GM23248 (cell line): ENCODE measurements at regions not wholly inside any gene's neighbourhood (a gene's known extent, or its start where the extent isn't known, plus 50 kb on each side); places are given as distances from the start of the nearest gene placed in this dataset.

Experiments
- DNase-seq: peaks from one replicate; pipeline ENCODE4 v3.0.0-alpha.2; 2015
- H2AFZ ChIP-seq: fragments of 200-600 bp; sonication (generic); 2 replicates; pipeline ENCODE4 v1.6.1; 2016; ENCODE audit warnings: antibody characterized with exemption
- H3F3A ChIP-seq: fragments of 200-600 bp; sonication (generic); 2 replicates; pipeline ENCODE4 v1.6.1; 2016; ENCODE audit warnings: mild to moderate bottlenecking, antibody characterized with exemption, mixed run types; ENCODE audit not compliant: insufficient read depth
- H3K27ac ChIP-seq: fragments of 200-600 bp; sonication (generic); 2 replicates; pipeline ENCODE4 v1.5.1; 2016; ENCODE audit warnings: mild to moderate bottlenecking
- H3K27me3 ChIP-seq: fragments of 200-600 bp; sonication (generic); replicated peaks from 2 replicates; pipeline ENCODE4 v1.6.1; 2016; ENCODE audit warnings: mild to moderate bottlenecking; ENCODE audit not compliant: insufficient read depth
- H3K36me3 ChIP-seq: fragments of 200-600 bp; sonication (generic); 2 replicates; pipeline ENCODE4 v1.6.1; 2016; ENCODE audit warnings: low read depth, mild to moderate bottlenecking
- H3K4me1 ChIP-seq: fragments of 200-600 bp; sonication (generic); 2 replicates; pipeline ENCODE4 v1.6.1; 2016; ENCODE audit warnings: mild to moderate bottlenecking; ENCODE audit not compliant: insufficient read depth
- H3K4me2 ChIP-seq: fragments of 200-600 bp; sonication (generic); one replicate; pipeline ENCODE4 v1.6.1; 2016; ENCODE audit warnings: mild to moderate bottlenecking; ENCODE audit not compliant: unreplicated experiment
- H3K4me3 ChIP-seq: fragments of 200-600 bp; sonication (generic); 2 replicates; pipeline ENCODE4 v1.5.1; 2016; ENCODE audit warnings: mild to moderate bottlenecking
- H3K79me2 ChIP-seq: fragments of 200-600 bp; sonication (generic); 2 replicates; pipeline ENCODE4 v1.6.1; 2016; ENCODE audit warnings: mild to moderate bottlenecking; ENCODE audit not compliant: insufficient read depth
- H3K9ac ChIP-seq: fragments of 200-600 bp; sonication (generic); 2 replicates; pipeline ENCODE4 v1.6.1; 2016; ENCODE audit warnings: mild to moderate bottlenecking
- H3K9me2 ChIP-seq: fragments of 200-600 bp; sonication (generic); 2 replicates; pipeline ENCODE4 v1.6.1; 2016; ENCODE audit warnings: mixed run types, mild to moderate bottlenecking, moderate library complexity; ENCODE audit not compliant: insufficient read depth
- H3K9me3 ChIP-seq: fragments of 200-600 bp; sonication (generic); one replicate; pipeline ENCODE4 v1.6.1; 2017; ENCODE audit warnings: low read depth
- H4K20me1 ChIP-seq: fragments of 200-600 bp; sonication (generic); 2 replicates; pipeline ENCODE4 v1.6.0; 2016; ENCODE audit not compliant: insufficient read depth
- EZH2 ChIP-seq: fragments of 200-600 bp; sonication (generic); IDR thresholded peaks from 2 replicates; pipeline ENCODE4 v1.6.1; 2018; ENCODE audit warnings: antibody characterized with exemption, mild to moderate bottlenecking; ENCODE audit not compliant: insufficient read depth, poor library complexity, severe bottlenecking
- EZH2phosphoT487 ChIP-seq: fragments of 200-600 bp; sonication (generic); IDR thresholded peaks from 2 replicates; pipeline ENCODE4 v1.6.1; 2018; ENCODE audit warnings: antibody characterized with exemption, moderate library complexity, mild to moderate bottlenecking, low read depth; ENCODE audit not compliant: insufficient read depth
- WGBS, 2 experiments: methylation state at CpG; one replicate each; pipeline ENCODE4 v1.1.6; 2015 to 2017; ENCODE audit warnings: low lambda C conversion rate in 2 of 2, low coverage in 1 of 2; ENCODE audit errors: missing lambda C conversion rate in 2 of 2; 5-methylcytosine and 5-hydroxymethylcytosine counted together
- in situ Hi-C: fragments of 300-500 bp; cut with MboI; formaldehyde crosslinking; loops from 2 replicates; pipeline ENCODE4 v1.15.0; 2020

- no peaks in the 10 kb centered on the region for H3K79me2 ChIP-seq
- H3K9me3 ChIP-seq, result no peaks in the 10 kb centered on the region
- H3K4me2 ChIP-seq, result no peak overlapping the region
- no peaks in the 10 kb centered on the region for H3K27me3 ChIP-seq
- no peak for TF ChIP-seq EZH2phosphoT487
- no peak for DNase-seq
- H3K4me3 ChIP-seq, result no peak overlapping the region
- 0 to 4% methylated on average over 2 of the region's 2 CpGs for WGBS, 2 experiments
- no peaks in the 10 kb centered on the region for H3F3A ChIP-seq
- H3K4me1 ChIP-seq, result no peaks in the 10 kb centered on the region
- H3K36me3 ChIP-seq, result no peaks in the 10 kb centered on the region
- no peaks in the 10 kb centered on the region for H3K9me2 ChIP-seq
- H2AFZ ChIP-seq, result no peak overlapping the region
- in situ Hi-C loops, result no loop called here
- H4K20me1 ChIP-seq, result no peaks in the 10 kb centered on the region
- H3K27ac ChIP-seq, result no peak overlapping the region
- H3K9ac ChIP-seq, result no peak overlapping the region
Measured at GRCh38 chrX:80246271-80246670, 174.0 kb upstream of the TENT5D start.

GRCh38 chrX:80266287-80266686, 154.0 kb upstream of the TENT5D start:
- no peaks in the 10 kb centered on the region for H3K27me3 ChIP-seq
- TF ChIP-seq EZH2phosphoT487 (no peak), EZH2 (no peak)

GRCh38 chrX:80266979-80267378, 153.3 kb upstream of the TENT5D start:
- no peaks in the 10 kb centered on the region for H3K4me1 ChIP-seq
- no peaks in the 10 kb centered on the region for H3K27me3 ChIP-seq
- no peak overlapping the region for H3K4me3 ChIP-seq
- H3K36me3 ChIP-seq, result no peaks in the 10 kb centered on the region
- no peak overlapping the region for H3K4me2 ChIP-seq
- no peak overlapping the region for H3K9ac ChIP-seq
- TF ChIP-seq EZH2phosphoT487, result no peak
- TF ChIP-seq EZH2, result no peak
- H3K27ac ChIP-seq, result no peak overlapping the region
- H2AFZ ChIP-seq, result no peak overlapping the region
- no peaks in the 10 kb centered on the region for H3K79me2 ChIP-seq
- H3K9me2 ChIP-seq, result no peaks in the 10 kb centered on the region
- H3F3A ChIP-seq, result no peaks in the 10 kb centered on the region
- no peaks in the 10 kb centered on the region for H3K9me3 ChIP-seq
- DNase-seq, result no peak
- H4K20me1 ChIP-seq, result no peaks in the 10 kb centered on the region
- in situ Hi-C loops, result no loop called here

More at GRCh38 chrX:80266287-80266686, 154.0 kb upstream of the TENT5D start:
- in situ Hi-C loops, result no loop called here
- no peak for DNase-seq
- Histone ChIP-seq H3K4me1 (no peaks in the 10 kb centered on the region), H3F3A (no peaks in the 10 kb centered on the region), H3K36me3 (no peaks in the 10 kb centered on the region), H3K4me2 (no peak overlapping the region), H3K79me2 (no peaks in the 10 kb centered on the region), H3K27ac (no peak overlapping the region), H4K20me1 (no peaks in the 10 kb centered on the region), H2AFZ (no peak overlapping the region), H3K9ac (no peak overlapping the region), H3K9me2 (no peaks in the 10 kb centered on the region), H3K9me3 (no peaks in the 10 kb centered on the region), H3K4me3 (no peak overlapping the region)
- WGBS, 2 experiments, result 12 to 21% methylated on average over 4 of the region's 4 CpGs

GRCh38 chrX:80267790-80268189, 152.5 kb upstream of the TENT5D start:
- H3K9me2 ChIP-seq, result no peaks in the 10 kb centered on the region
- in situ Hi-C loops, result no loop called here
- no peaks in the 10 kb centered on the region for H3K27me3 ChIP-seq
- no peaks in the 10 kb centered on the region for H3K4me1 ChIP-seq
- no peak overlapping the region for H3K4me2 ChIP-seq
- no peak overlapping the region for H2AFZ ChIP-seq
- H3K36me3 ChIP-seq, result no peaks in the 10 kb centered on the region
- no peak overlapping the region for H3K4me3 ChIP-seq
- no peak for DNase-seq
- no peaks in the 10 kb centered on the region for H4K20me1 ChIP-seq
- H3K27ac ChIP-seq, result no peak overlapping the region
- no peaks in the 10 kb centered on the region for H3K9me3 ChIP-seq
- H3K79me2 ChIP-seq, result no peaks in the 10 kb centered on the region
- TF ChIP-seq EZH2 (no peak), EZH2phosphoT487 (no peak)
- 8 to 10% methylated on average over 1 of the region's 1 CpG for WGBS, 2 experiments
- H3K9ac ChIP-seq, result no peak overlapping the region
- H3F3A ChIP-seq, result no peaks in the 10 kb centered on the region

- no peak overlapping the region for H3K27ac ChIP-seq
- no peaks in the 10 kb centered on the region for H3K9me2 ChIP-seq
- no peaks in the 10 kb centered on the region for H3K36me3 ChIP-seq
- H3K4me1 ChIP-seq, result no peaks in the 10 kb centered on the region
- H3K9me3 ChIP-seq, result no peaks in the 10 kb centered on the region
- no peak overlapping the region for H3K4me3 ChIP-seq
- no peaks in the 10 kb centered on the region for H4K20me1 ChIP-seq
- H3F3A ChIP-seq, result no peaks in the 10 kb centered on the region
- TF ChIP-seq EZH2 (no peak), EZH2phosphoT487 (no peak)
- peak; percentile 0 for DNase-seq
- H2AFZ ChIP-seq, result no peak overlapping the region
- no peaks in the 10 kb centered on the region for H3K79me2 ChIP-seq
- no peak overlapping the region for H3K9ac ChIP-seq
- H3K4me2 ChIP-seq, result no peak overlapping the region
- no peaks in the 10 kb centered on the region for H3K27me3 ChIP-seq
- in situ Hi-C loops, result loop anchor here (25.0 kb wide), 1 partner anchor 305 kb away; no protein-coding TSS in a partner anchor
- WGBS, 2 experiments, result 50 to 51% methylated on average over 2 of the region's 2 CpGs
Measured at GRCh38 chrX:80282535-80282934, 137.7 kb upstream of the TENT5D start.
